ENCODE measurements at regions not wholly inside any gene's neighbourhood (a gene's known extent, or its start where the extent isn't known, plus 50 kb on each side); places are given as distances from the start of the nearest gene placed in this dataset.

DNA sequence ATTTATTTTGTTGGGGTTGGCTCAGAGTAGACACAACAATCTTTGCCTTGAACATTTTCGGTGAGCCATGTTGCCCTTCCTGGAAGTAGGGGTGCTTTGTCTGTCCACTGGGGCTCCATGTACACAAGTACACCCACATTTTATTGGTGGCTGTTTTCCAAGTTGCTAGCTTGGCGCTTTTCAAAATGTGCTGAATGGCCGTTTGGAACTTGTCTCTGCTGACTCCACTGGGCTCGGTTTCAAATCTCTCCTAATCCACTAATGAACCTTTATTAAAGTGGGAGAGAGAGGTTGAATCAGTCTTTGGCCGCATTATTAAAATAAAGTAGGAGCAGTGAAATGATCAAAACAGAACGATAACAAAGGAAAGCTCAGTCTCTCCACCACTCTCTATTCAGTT lies 64.6 kb upstream of the TAF11L2 start:
- Mint-ChIP-seq H3K27ac (no peak overlapping the region), H3K9me3 (peaks cover 5% of the 10 kb centered on the region), H3K27me3 (no peaks in the 10 kb centered on the region), H3K36me3 (no peaks in the 10 kb centered on the region), H3K4me3 (no peak overlapping the region), H3K4me1 (ENCODE audit: low read depth) (no peaks in the 10 kb centered on the region)
- intact Hi-C loops (cut with micrococcal nuclease): no loop called here
- DNase-seq: no peak
- ChIA-PET CTCF (no interaction called here), POLR2A (no interaction called here)

DNA sequence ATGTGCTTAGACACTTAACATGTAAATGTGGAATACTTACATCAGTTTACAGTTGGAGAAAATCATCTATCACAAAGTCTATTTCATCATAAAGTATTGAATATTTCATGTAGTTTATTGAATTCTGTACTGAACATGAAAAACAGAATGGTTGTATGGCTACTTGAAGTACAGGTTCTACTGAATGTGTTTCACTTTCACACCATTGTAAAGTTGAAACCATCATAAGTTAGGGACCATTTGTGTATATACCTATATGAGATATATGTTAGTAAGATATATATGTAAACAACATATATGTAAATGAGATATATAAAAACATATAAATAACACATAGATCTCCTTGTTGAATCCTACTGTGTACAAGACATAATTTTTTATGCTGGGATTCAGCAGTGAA lies 63.0 kb upstream of the TAF11L2 start:
- no peak overlapping the region for H3K4me3 Mint-ChIP-seq
- no peak for DNase-seq
- H3K9me3 Mint-ChIP-seq: peaks cover 11% of the 10 kb centered on the region
- H3K27me3 Mint-ChIP-seq: no peaks in the 10 kb centered on the region
- intact Hi-C loops (cut with micrococcal nuclease): no loop called here
- POLR2A ChIA-PET: no interaction called here
- H3K4me1 Mint-ChIP-seq (ENCODE audit: low read depth): no peaks in the 10 kb centered on the region
- no peaks in the 10 kb centered on the region for H3K36me3 Mint-ChIP-seq
- no peak overlapping the region for H3K27ac Mint-ChIP-seq
- CTCF ChIA-PET: no interaction called here

DNA sequence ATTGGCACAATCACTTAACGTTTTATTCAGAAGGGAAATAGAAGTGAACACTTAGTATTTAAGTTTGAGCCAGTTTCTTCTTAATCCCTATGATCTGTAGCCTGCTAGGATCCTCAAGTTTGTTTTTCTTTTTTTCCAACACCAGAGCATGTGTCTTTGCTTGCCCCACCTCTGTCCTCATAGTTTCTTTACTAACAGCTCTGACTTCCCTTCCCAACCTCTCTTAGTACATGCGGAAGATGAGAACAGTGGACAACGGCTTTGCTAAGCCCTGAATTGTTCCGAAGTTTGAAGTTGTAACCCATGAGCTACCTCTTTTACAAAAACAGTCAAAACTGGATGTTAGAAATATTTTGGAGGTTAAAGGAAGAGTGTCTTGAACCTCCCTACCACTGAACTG lies 61.7 kb upstream of the TAF11L2 start:
- ChIA-PET CTCF (no interaction called here), POLR2A (no interaction called here)
- H3K27ac Mint-ChIP-seq: no peak overlapping the region
- no peaks in the 10 kb centered on the region for H3K4me1 Mint-ChIP-seq (ENCODE audit: low read depth)
- H3K9me3 Mint-ChIP-seq: peaks cover 23% of the 10 kb centered on the region
- intact Hi-C loops (cut with micrococcal nuclease): no loop called here
- H3K27me3 Mint-ChIP-seq: no peaks in the 10 kb centered on the region
- no peak for DNase-seq
- H3K4me3 Mint-ChIP-seq: no peak overlapping the region
- H3K36me3 Mint-ChIP-seq: no peaks in the 10 kb centered on the region

DNA sequence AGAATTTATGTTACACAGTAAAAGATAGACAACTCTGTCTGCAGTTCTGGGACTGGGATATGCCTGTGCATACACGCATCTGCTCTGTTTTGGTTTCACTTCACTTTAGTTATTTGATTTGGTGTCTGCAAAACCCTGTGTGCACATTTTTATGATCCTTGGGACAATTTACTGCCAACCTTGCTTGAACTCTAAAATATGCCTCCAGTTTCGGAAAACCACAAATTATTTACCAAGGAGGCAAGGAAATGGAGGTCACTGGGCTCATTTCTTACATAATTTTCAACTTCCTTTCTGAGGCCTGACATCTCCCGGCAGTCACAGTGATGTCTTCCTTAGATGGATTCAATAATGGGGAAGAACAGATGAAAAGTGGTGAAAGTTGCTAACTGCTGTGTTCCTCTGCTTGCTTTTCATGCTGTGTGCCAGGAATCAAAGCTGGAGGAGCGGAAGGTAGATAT lies 61.2 kb upstream of the TAF11L2 start:
- Mint-ChIP-seq H3K27ac (no peak overlapping the region), H3K36me3 (no peaks in the 10 kb centered on the region), H3K4me1 (ENCODE audit: low read depth) (no peaks in the 10 kb centered on the region), H3K27me3 (no peaks in the 10 kb centered on the region), H3K9me3 (peaks cover 23% of the 10 kb centered on the region), H3K4me3 (no peak overlapping the region)
- CTCF ChIA-PET: no interaction called here
- no peak for DNase-seq
- POLR2A ChIA-PET: no interaction called here
- intact Hi-C loops (cut with micrococcal nuclease): no loop called here

DNA sequence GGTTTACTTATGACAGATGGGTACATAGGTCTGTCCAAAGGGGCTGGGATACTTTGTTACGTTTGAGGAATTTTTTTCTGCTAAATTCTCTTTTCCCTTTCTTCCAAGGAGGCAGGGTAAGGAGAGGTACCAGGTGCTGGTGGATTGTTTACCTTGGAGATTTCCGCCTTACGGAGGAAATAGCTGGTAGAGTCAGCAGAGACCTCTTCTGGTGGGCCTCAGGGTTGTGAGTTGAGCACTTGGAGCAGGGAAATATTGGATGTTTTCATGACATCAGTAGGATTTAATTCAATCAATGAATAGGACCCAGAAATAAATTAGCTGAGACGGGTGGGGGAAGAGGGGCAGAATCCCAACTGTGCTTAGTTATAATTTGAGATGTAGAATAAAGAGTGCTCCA lies 60.0 kb upstream of the TAF11L2 start:
- peaks cover 27% of the 10 kb centered on the region for H3K9me3 Mint-ChIP-seq
- no peak overlapping the region for H3K27ac Mint-ChIP-seq
- H3K4me3 Mint-ChIP-seq: no peak overlapping the region
- no peaks in the 10 kb centered on the region for H3K36me3 Mint-ChIP-seq
- H3K4me1 Mint-ChIP-seq (ENCODE audit: low read depth): no peaks in the 10 kb centered on the region
- DNase-seq: no peak
- H3K27me3 Mint-ChIP-seq: no peaks in the 10 kb centered on the region
- ChIA-PET POLR2A (no interaction called here), CTCF (no interaction called here)
- intact Hi-C loops (cut with micrococcal nuclease): no loop called here

DNA sequence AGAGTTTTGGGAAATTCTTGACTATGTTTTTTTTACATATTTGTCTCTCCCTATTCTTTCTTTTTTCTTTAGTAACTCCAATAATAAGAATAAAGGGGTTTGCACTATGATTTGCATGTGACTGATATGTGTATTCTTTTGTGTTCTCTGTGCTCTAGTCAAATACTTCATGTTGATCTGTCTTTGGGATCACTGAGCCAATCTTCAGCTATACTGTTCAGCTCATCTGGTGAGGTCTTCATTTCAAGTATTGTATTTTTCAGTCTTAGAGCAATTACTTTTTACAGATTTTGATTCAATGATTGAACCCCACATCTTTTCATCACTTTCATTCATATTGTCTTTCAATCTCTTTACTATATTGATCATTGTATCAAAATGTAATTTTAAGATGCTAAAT lies 58.1 kb upstream of the TAF11L2 start:
- Mint-ChIP-seq H3K4me3 (no peak overlapping the region), H3K4me1 (ENCODE audit: low read depth) (no peaks in the 10 kb centered on the region)
- CTCF ChIA-PET: interaction anchor here (0.5 kb wide), 1 partner anchor 179 kb away, joined by 3 read pairs; no protein-coding TSS in a partner anchor

DNA sequence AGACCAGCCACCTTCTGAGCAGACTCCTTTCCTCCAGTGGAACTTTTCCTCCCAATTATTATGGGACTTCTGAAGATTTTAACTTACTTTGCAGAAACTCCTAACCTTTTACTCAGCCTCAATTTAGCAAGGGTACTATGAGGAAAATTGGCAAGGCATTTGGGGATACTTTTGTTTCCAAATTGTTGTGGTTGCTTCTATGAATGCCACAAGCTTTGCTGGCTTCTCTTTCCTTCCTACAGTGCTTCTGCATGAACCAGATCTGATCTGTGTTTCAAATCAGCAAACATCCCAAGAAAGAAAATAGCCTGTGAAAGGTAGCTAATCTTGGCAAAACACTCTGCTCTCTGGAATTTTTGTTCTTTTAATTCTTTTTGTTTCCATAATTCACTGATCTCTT lies 57.3 kb upstream of the TAF11L2 start:
- no peak for DNase-seq
- Mint-ChIP-seq H3K4me1 (ENCODE audit: low read depth) (no peaks in the 10 kb centered on the region), H3K4me3 (no peak overlapping the region), H3K27me3 (no peaks in the 10 kb centered on the region), H3K27ac (no peak overlapping the region), H3K36me3 (no peaks in the 10 kb centered on the region), H3K9me3 (peaks cover 27% of the 10 kb centered on the region)
- intact Hi-C loops (cut with micrococcal nuclease): no loop called here
- POLR2A ChIA-PET: no interaction called here
- CTCF ChIA-PET: no interaction called here

More for the DNA sequence above, 58.1 kb upstream of the TAF11L2 start:
- Mint-ChIP-seq H3K9me3 (peaks cover 27% of the 10 kb centered on the region), H3K27me3 (no peaks in the 10 kb centered on the region), H3K27ac (no peak overlapping the region), H3K36me3 (no peaks in the 10 kb centered on the region)
- POLR2A ChIA-PET: no interaction called here
- DNase-seq: no peak
- intact Hi-C loops (cut with micrococcal nuclease): no loop called here

DNA sequence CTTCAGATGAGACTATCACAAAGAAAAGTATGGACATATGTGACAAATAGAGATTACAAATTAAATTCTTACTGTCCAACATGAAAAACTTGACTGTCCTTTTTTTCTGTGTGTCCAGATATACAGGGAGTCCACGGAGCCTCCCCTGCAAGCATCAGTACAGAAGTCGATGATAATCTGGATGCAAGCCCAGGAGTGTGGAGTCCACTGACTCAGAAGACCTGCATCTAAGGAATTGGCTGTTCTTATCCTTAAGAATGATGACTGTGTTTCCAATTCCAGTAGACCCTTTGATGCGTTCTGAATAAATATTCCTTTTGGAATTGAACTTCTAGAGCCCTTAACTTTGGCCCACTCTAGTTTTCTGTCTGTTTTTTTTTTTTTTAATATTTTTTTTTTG lies 56.7 kb upstream of the TAF11L2 start:
- intact Hi-C loops (cut with micrococcal nuclease): no loop called here

DNA sequence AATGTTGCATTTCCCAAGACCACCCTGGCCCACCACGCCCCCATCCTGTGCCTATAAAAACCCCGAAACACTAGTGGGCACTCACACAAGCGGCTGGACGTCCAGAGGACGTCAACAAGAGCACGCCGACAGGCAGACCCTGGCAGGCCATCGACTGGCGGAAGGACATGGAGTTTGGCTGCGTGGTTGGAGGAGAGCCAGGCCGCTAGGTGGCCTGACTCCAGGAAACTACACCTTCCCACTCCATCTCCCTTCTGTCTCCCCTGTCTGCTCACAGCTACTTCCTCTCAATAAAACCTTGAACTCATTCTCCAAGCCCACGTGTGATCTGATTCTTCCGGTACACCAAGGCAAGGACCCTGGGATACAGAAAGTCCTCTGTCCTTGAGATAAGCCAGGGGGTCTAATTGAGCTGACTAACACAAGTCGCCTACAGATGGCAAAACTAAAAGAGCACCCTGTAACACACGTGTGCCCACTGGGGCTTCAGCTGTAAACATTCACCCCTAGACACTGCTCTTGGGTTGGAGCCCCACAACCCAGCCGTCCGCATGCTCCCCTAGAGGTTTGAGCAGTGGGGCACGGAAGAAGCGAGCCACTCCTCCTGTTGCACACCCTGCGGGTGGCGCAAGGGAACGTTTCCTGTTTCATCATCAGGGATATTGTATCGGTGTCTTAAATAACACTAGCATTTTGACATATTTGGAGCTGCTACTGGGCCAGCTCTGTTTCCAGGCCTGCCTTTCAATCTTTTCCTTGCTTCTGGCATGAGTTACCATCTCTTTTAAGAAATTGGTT lies 54.5 kb upstream of the TAF11L2 start:
- H3K9me3 Mint-ChIP-seq: peaks cover 21% of the 10 kb centered on the region
- ChIA-PET POLR2A (no interaction called here), CTCF (no interaction called here)
- H3K27me3 Mint-ChIP-seq: no peaks in the 10 kb centered on the region
- intact Hi-C loops (cut with micrococcal nuclease): no loop called here
- H3K4me1 Mint-ChIP-seq (ENCODE audit: low read depth): no peaks in the 10 kb centered on the region
- no peak overlapping the region for H3K4me3 Mint-ChIP-seq
- H3K27ac Mint-ChIP-seq: no peak overlapping the region
- DNase-seq: no peak
- H3K36me3 Mint-ChIP-seq: no peaks in the 10 kb centered on the region

More for the DNA sequence above, 56.7 kb upstream of the TAF11L2 start:
- H3K9me3 Mint-ChIP-seq: peaks cover 27% of the 10 kb centered on the region
- no peak overlapping the region for H3K27ac Mint-ChIP-seq
- no peak for DNase-seq
- no peak overlapping the region for H3K4me3 Mint-ChIP-seq
- ChIA-PET CTCF (no interaction called here), POLR2A (no interaction called here)
- no peaks in the 10 kb centered on the region for H3K27me3 Mint-ChIP-seq
- no peaks in the 10 kb centered on the region for H3K36me3 Mint-ChIP-seq
- H3K4me1 Mint-ChIP-seq (ENCODE audit: low read depth): no peaks in the 10 kb centered on the region

DNA sequence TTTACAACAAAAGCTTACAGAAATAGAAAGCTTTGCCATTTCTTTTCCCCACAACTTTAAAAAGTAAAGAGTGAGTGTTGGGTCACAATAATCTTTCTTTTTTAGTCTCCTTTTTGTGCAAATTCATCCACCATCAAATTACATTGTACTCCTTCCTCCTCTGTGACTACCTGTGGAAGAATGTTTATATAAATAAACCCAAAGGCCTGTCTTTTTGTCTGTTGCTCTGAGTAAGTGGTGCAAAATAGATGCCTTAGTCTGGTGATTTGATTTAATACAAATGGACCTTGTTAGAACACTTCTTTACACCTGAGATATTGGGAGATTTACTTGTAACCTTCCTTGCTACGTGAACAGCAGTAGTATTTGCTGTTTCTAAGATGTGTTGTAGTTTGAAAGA lies 53.5 kb upstream of the TAF11L2 start:
- Mint-ChIP-seq H3K4me1 (ENCODE audit: low read depth) (no peaks in the 10 kb centered on the region), H3K27ac (no peak overlapping the region), H3K4me3 (no peak overlapping the region), H3K36me3 (no peaks in the 10 kb centered on the region), H3K9me3 (peaks cover 19% of the 10 kb centered on the region), H3K27me3 (no peaks in the 10 kb centered on the region)
- CTCF ChIA-PET: no interaction called here
- POLR2A ChIA-PET: no interaction called here
- DNase-seq: no peak
- intact Hi-C loops (cut with micrococcal nuclease): no loop called here

DNA sequence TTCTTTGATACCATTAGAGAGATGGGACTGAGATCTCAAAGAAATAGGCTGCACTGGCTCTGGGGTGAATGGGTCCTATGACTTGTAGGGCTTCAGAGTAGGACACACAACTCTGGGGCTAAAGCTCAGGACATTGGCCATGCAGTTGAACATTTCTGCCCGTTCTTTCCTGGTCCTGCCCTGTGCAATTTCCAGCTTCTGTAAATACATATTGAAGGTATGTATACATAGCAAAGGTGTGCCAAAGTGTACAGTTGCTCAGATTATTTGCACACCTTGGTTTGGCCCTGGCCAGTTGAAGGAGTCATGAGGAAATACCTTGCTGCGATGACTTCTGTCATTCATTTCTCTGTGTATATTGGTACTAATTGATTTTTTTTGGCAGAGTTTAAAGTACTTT lies 52.8 kb upstream of the TAF11L2 start:
- intact Hi-C loops (cut with micrococcal nuclease): no loop called here
- Mint-ChIP-seq H3K4me1 (ENCODE audit: low read depth) (no peaks in the 10 kb centered on the region), H3K4me3 (no peak overlapping the region), H3K27me3 (no peaks in the 10 kb centered on the region), H3K36me3 (no peaks in the 10 kb centered on the region), H3K27ac (no peak overlapping the region), H3K9me3 (peaks cover 14% of the 10 kb centered on the region)
- ChIA-PET POLR2A (no interaction called here), CTCF (no interaction called here)
- DNase-seq: no peak

Measured in activated CD4-positive, alpha-beta memory T cell treated with anti-CD3 and anti-CD28 coated beads for 36 hours (primary cell).